ENCODE measurements at regions not wholly inside any gene's neighbourhood (a gene's known extent, or its start where the extent isn't known, plus 50 kb on each side); places are given as distances from the start of the nearest gene placed in this dataset.

- no peak for DNase-seq
Measured at GRCh38 chr6:156111913-156112312, 656.3 kb upstream of the NOX3 start.

GRCh38 chr6:156110249-156110648 lies 654.6 kb upstream of the NOX3 start:
- no peak for DNase-seq

- no peak for DNase-seq
Measured at GRCh38 chr6:156109713-156110112, 654.1 kb upstream of the NOX3 start.

GRCh38 chr6:156107624-156108101 lies 652.0 kb upstream of the NOX3 start:
- no peak for DNase-seq

GRCh38 chr6:156102129-156102528 lies 646.5 kb upstream of the NOX3 start:
- DNase-seq: no peak

GRCh38 chr6:156098839-156099238 lies 643.2 kb upstream of the NOX3 start:
- no peak for DNase-seq

GRCh38 chr6:156087487-156087886 lies 631.8 kb upstream of the NOX3 start:
- no peak for DNase-seq

- DNase-seq: no peak
Measured at GRCh38 chr6:156082012-156082411, 626.4 kb upstream of the NOX3 start.

GRCh38 chr6:156080371-156080770 lies 624.7 kb upstream of the NOX3 start:
- no peak for DNase-seq

- DNase-seq: no peak
Measured at GRCh38 chr6:156068881-156069280, 613.2 kb upstream of the NOX3 start.

- DNase-seq: no peak
Measured at GRCh38 chr6:156065849-156066248, 610.2 kb upstream of the NOX3 start.

GRCh38 chr6:156062091-156062563 lies 606.5 kb upstream of the NOX3 start:
- DNase-seq: no peak

GRCh38 chr6:156061465-156061864 lies 605.8 kb upstream of the NOX3 start:
- no peak for DNase-seq

- DNase-seq: no peak
Measured at GRCh38 chr6:156060013-156060412, 604.4 kb upstream of the NOX3 start.

GRCh38 chr6:156058356-156058755 lies 602.7 kb upstream of the NOX3 start:
- no peak for DNase-seq

- DNase-seq: no peak
Measured at GRCh38 chr6:156057869-156058268, 602.2 kb upstream of the NOX3 start.

GRCh38 chr6:156056085-156056484 lies 600.4 kb upstream of the NOX3 start:
- no peak for DNase-seq

GRCh38 chr6:156053626-156054025 lies 598.0 kb upstream of the NOX3 start:
- DNase-seq: no peak

- no peak for DNase-seq
Measured at GRCh38 chr6:156046841-156047449, 591.3 kb upstream of the NOX3 start.

- DNase-seq: no peak
Measured at GRCh38 chr6:156046268-156046665, 590.6 kb upstream of the NOX3 start.

GRCh38 chr6:156045401-156046267 lies 590.0 kb upstream of the NOX3 start:
- no peak for DNase-seq

- DNase-seq: no peak
Measured at GRCh38 chr6:156033598-156033997, 578.0 kb upstream of the NOX3 start.

GRCh38 chr6:156031516-156031915 lies 575.9 kb upstream of the NOX3 start:
- no peak for DNase-seq

- no peak for DNase-seq
Measured at GRCh38 chr6:156030053-156030452, 574.4 kb upstream of the NOX3 start.
